Keratinocyte (primary cell): ENCODE measurements at regions not wholly inside any gene's neighbourhood (a gene's known extent, or its start where the extent isn't known, plus 50 kb on each side); places are given as distances from the start of the nearest gene placed in this dataset.

Experiments
- CTCF ChIP-seq, 3 experiments: IDR thresholded peaks in 1 of 3; conservative IDR thresholded peaks in 1 of 3; optimal IDR thresholded peaks in 1 of 3; 2 replicates in 2 of 3; 3 replicates in 1 of 3; pipeline versions ENCODE3 to v1.5.1; 2011; ENCODE audit warnings: low read length in 3 of 3, mild to moderate bottlenecking in 3 of 3, moderate library complexity in 2 of 3, control low read depth in 1 of 3, inconsistent platforms in 1 of 3; ENCODE audit not compliant: insufficient read depth in 2 of 3; ENCODE audit errors: extremely low read depth in 1 of 3
- EZH2 ChIP-seq: IDR thresholded peaks from one replicate; pipeline ENCODE4 v1.6.1; 2012; ENCODE audit warnings: inconsistent platforms, mild to moderate bottlenecking, low read length, moderate library complexity

- TF ChIP-seq CTCF (optimal IDR thresholded peaks at IDR 0.05 in 1 of 3, IDR thresholded peaks at IDR 0.05 in 1 of 3, conservative IDR thresholded peaks at IDR 0.05 in 1 of 3; ENCODE audit: extremely low read depth in 1 of 3, insufficient read depth in 2 of 3, low read length in 3 of 3) (no peak), EZH2 (no peak)
These were observed 49.9 kb upstream of the CD2AP start for GRCh38 chr6:47427680-47428079.
